Heart right ventricle (tissue), 16 donors: ENCODE measurements at regions not wholly inside any gene's neighbourhood (a gene's known extent, or its start where the extent isn't known, plus 50 kb on each side); places are given as distances from the start of the nearest gene placed in this dataset.

Experiments used
- ATAC-seq, 8 donors: fragments of 200-7000 bp; cut with Tn5 transposase; one replicate each; pipeline ENCODE4 v1.9.1; 2020; ENCODE audit warnings: mild to moderate bottlenecking in 8 of 8, moderate library complexity in 8 of 8, moderate number of reproducible peaks in 1 of 8
- DNase-seq, 2 donors: peaks; one replicate each; pipeline ENCODE4 v3.0.0-alpha.2; 2020
- H3K27ac ChIP-seq, 10 donors: fragments of 200-600 bp; sonication (generic) in 2 of 10; one replicate each; pipeline versions ENCODE4 v1.5.0 to v1.8.0; 2020 to 2022; ENCODE audit warnings: mild to moderate bottlenecking in 3 of 10
- H3K27me3 ChIP-seq, 7 donors: fragments of 200-600 bp; one replicate each; pipeline ENCODE4 v1.8.0; 2021 to 2022; ENCODE audit warnings: mild to moderate bottlenecking in 2 of 7
- H3K36me3 ChIP-seq, 9 donors: fragments of 200-600 bp; sonication (generic) in 1 of 9; one replicate each; pipeline versions ENCODE4 v1.5.0 to v1.8.0; 2020 to 2022; ENCODE audit warnings: mild to moderate bottlenecking in 2 of 9
- H3K4me1 ChIP-seq, 9 donors: fragments of 200-600 bp; sonication (generic) in 1 of 9; one replicate each; pipeline versions ENCODE4 v1.5.0 to v1.8.0; 2020 to 2022; ENCODE audit warnings: mild to moderate bottlenecking in 4 of 9
- H3K4me3 ChIP-seq, 10 donors: fragments of 200-600 bp; sonication (generic) in 2 of 10; one replicate each; pipeline versions ENCODE4 v1.5.0 to v1.8.0; 2020 to 2022; ENCODE audit warnings: mild to moderate bottlenecking in 7 of 10, moderate library complexity in 2 of 10
- H3K9me3 ChIP-seq, 11 donors: fragments of 200-600 bp in 10 of 11; sonication (generic) in 2 of 11; one replicate each; pipeline versions ENCODE4 v1.5.0 to v1.8.0; 2013 to 2022; ENCODE audit warnings: mild to moderate bottlenecking in 2 of 11, control low read depth in 1 of 11, moderate library complexity in 1 of 11
- CTCF ChIP-seq, 9 donors: fragments of 200-600 bp; sonication (generic) in 2 of 9; IDR thresholded peaks; one replicate each; pipeline versions ENCODE4 v1.5.0 to v1.8.0; 2021 to 2022; ENCODE audit warnings: antibody characterized with exemption in 9 of 9, mild to moderate bottlenecking in 5 of 9, moderate library complexity in 1 of 9
- WGBS, 2 donors: extraction: QIAGEN DNeasy Blood & Tissue Kit; methylation state at CpG; one replicate each; pipeline ENCODE4 v1.1.7; 2013; ENCODE audit warnings: inconsistent platforms in 1 of 2; 5-methylcytosine and 5-hydroxymethylcytosine counted together
- intact Hi-C, 10 donors: fragments of 100-400 bp; cut with DNase I; formaldehyde crosslinking; loops; one replicate each; pipeline versions ENCODE4 v1.11.1 to v1.14.2; 2022
- donor health status: Arrhythmogenic right ventricular cardiomyopathy.
- donor health status: ischemic (EF 13 %, LVEDD 7.1; RV severe dilation, severe dysfunction).
- donor health status: healthy with polysubstance abuse.
- donor health status: DM: no; HTN: yes; CAD: no.
- donor health status: DM: no; HTN: no; CAD: no.
- donor health status: ischemic (EF 25% LVEDD 6.9; RV normal size, moderate dysfunction).
- donor health status: ischemic (EF 25% LVEDD 5.7; RV mildly dilated, moderate dysfunction).
- donor health status: healthy.
- donor health status: DM: yes; HTN: yes; CAD: no.
- donor health status: Ischemic cardiomyopathy.
- donor health status: ischemic (EF 35%, LVEDD 5.7; RV mildly dilated, moderate dysfunction).
- donor health status: nonischemic (EF 11% LVEDD 7.7; RV severe dilation, severe dysfunction).
- donor health status: DM: yes; HTN: yes; CAD: no.
- donor health status: PGD.
- donor health status: ischemic (EF 29% LVEDD 5.4; RV normal size, mild dysfunction).
- donor health status: nonischemic (EF 23%, LVEDD 6.1; RV moderate dilation, normal function).

GRCh38 chr14:83764656-83765599, 1765.0 kb upstream of the FLRT2 start:
- 89 to 91% methylated on average over 8 of the region's 8 CpGs for WGBS, 2 donors
- no peaks in the 10 kb centered on the region for H3K36me3 ChIP-seq
- ATAC-seq (no peak), DNase-seq (no peak)
- H3K4me3 ChIP-seq: no peak overlapping the region
- H3K9me3 ChIP-seq: peaks cover 0 to 20% (median 0%) of the 10 kb centered on the region in 11 donors
- no peak overlapping the region for H3K27ac ChIP-seq
- intact Hi-C loops: no loop called here
- H3K27me3 ChIP-seq: no peaks in the 10 kb centered on the region
- TF ChIP-seq CTCF (IDR thresholded peaks at IDR 0.05): no peak
- H3K4me1 ChIP-seq: no peaks in the 10 kb centered on the region

- H3K4me3 ChIP-seq: no peak overlapping the region
- H3K36me3 ChIP-seq: no peaks in the 10 kb centered on the region
- WGBS, 2 donors: 93 to 97% methylated on average over 1 of the region's 1 CpG
- H3K9me3 ChIP-seq: peaks cover 0 to 4% (median 0%) of the 10 kb centered on the region in 11 donors
- no peak for TF ChIP-seq CTCF (IDR thresholded peaks at IDR 0.05)
- no peak overlapping the region for H3K27ac ChIP-seq
- no peaks in the 10 kb centered on the region for H3K4me1 ChIP-seq
- ATAC-seq (no peak), DNase-seq (no peak)
- intact Hi-C loops: no loop called here
- H3K27me3 ChIP-seq: no peaks in the 10 kb centered on the region
These were observed 1752.4 kb upstream of the FLRT2 start for GRCh38 chr14:83777516-83777915.

GRCh38 chr14:83779266-83779665, 1750.7 kb upstream of the FLRT2 start:
- 59 to 80% methylated on average over 2 of the region's 2 CpGs for WGBS, 2 donors
- H3K4me3 ChIP-seq: no peak overlapping the region
- intact Hi-C loops: no loop called here

GRCh38 chr14:83780321-83780720, 1749.6 kb upstream of the FLRT2 start:
- no peak for TF ChIP-seq CTCF (IDR thresholded peaks at IDR 0.05)
- no peak for DNase-seq
- 82 to 85% methylated on average over 3 of the region's 3 CpGs for WGBS, 2 donors
- Histone ChIP-seq H3K4me3 (no peak overlapping the region), H3K4me1 (no peaks in the 10 kb centered on the region), H3K27ac (no peak overlapping the region), H3K9me3 (peaks cover 0 to 4% (median 0%) of the 10 kb centered on the region in 11 donors), H3K36me3 (no peaks in the 10 kb centered on the region), H3K27me3 (no peaks in the 10 kb centered on the region)
- ATAC-seq: no peak
- intact Hi-C loops: no loop called here

More at GRCh38 chr14:83779266-83779665, 1750.7 kb upstream of the FLRT2 start:
- Histone ChIP-seq H3K9me3 (peaks cover 0 to 4% (median 0%) of the 10 kb centered on the region in 11 donors), H3K27ac (no peak overlapping the region), H3K4me1 (no peaks in the 10 kb centered on the region), H3K36me3 (no peaks in the 10 kb centered on the region), H3K27me3 (no peaks in the 10 kb centered on the region)
- ATAC-seq: no peak
- DNase-seq: no peak
- TF ChIP-seq CTCF (IDR thresholded peaks at IDR 0.05): no peak
